HG03060 (cell line): ENCODE measurements at regions not wholly inside any gene's neighbourhood (a gene's known extent, or its start where the extent isn't known, plus 50 kb on each side); places are given as distances from the start of the nearest gene placed in this dataset.
"Not testable (repeated sequence)": the region's sequence is repeated elsewhere in the genome, so short reads cannot be mapped to it uniquely, and the experiment has no call there.

Experiments
- ATAC-seq: cut with Tn5 transposase; IDR thresholded peaks from one replicate; pipeline ENCODE4 v1.9.1; 2021; ENCODE audit warnings: low read depth, moderate number of reproducible peaks; ENCODE audit not compliant: unreplicated experiment

DNA sequence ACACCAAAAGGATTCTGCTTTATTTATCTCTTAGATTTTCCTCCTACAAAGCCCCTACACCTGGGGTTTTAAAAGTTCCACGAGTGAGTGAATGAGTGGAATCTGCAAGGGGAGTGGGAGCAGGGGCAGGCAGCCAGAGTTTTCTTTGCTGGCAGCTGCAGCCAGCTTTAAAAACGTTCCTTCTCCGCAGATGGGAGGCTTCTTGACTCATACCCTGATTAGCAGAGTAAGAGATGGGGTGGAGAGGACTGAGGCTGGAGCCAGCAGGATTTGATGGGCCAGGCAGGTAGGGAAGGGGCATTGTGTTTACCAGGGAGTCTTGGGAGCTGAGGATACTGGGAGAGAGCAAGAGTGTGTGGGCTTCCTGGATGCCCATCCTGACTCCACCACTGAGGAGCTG lies 99.6 kb upstream of the TNP1 start:
- no peak for ATAC-seq

DNA sequence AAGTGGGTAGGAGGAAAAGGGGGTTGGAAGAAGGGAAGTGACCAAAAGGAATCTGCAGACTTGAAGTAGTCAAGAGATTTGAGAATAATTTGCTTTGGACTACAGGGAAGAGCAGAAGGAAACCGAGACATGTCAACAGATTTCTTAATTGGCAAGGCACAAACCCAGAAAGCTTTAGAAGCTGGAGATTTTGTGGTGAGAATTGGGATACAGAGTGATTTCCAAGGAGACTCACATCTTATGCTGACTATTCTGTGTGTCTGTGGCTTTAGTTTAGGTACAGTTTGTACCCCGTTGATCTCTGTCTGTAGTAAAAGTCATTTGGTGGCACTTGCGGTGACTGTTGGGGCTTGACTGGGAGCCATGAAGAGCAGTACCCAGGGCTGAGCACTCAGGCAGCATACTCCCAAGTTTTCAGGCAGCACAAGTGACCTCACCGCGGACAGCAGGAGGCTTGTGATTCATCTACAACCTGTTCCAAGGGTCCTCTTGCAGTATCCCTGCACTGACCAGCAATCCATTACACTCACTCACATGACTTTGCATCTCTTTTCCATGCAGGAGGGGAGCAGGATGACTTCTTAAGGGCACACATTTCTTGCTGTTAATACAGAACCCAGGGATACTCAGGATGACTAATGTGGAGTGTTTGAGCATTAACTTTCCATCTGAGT lies 97.1 kb upstream of the TNP1 start:
- ATAC-seq: no peak

DNA sequence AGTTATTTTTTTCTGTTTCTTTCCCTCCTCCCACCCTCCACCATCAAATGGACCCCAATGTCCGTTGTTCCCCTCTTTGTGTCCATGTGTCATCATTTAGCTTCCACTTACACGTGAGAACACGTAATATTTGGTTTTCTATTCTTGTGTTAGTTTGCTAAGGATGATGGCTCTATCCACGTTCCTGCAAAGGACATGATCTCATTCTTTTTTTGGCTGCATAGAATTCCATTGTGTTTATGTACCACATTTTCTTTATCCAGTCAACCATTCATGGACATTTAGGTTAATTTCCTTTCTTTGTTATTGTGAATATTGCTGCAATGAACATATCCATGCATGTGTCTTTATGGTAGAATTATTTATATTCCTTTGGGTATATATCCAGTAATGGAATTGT lies 91.3 kb upstream of the TNP1 start:
- no peak for ATAC-seq

DNA sequence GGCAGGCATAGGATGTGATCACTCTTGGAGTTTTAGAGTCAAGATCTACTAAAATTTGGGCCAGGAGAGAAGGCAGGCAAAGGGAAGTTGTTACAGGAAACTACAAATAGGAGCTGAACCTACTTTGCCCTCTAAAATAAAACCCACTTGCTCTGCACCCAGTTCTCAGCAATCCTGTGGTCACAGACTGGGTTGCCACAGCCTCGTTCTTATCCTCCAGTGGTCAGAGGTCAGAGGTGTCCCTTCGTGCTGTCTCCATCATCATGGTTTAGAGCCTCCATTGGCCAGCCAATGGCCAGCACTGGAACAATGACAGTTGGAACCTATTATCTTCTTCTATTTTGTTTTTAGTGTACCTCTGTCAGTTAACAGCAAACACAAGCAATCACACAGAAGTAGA lies 90.7 kb upstream of the TNP1 start:
- peak; percentile 9 for ATAC-seq

DNA sequence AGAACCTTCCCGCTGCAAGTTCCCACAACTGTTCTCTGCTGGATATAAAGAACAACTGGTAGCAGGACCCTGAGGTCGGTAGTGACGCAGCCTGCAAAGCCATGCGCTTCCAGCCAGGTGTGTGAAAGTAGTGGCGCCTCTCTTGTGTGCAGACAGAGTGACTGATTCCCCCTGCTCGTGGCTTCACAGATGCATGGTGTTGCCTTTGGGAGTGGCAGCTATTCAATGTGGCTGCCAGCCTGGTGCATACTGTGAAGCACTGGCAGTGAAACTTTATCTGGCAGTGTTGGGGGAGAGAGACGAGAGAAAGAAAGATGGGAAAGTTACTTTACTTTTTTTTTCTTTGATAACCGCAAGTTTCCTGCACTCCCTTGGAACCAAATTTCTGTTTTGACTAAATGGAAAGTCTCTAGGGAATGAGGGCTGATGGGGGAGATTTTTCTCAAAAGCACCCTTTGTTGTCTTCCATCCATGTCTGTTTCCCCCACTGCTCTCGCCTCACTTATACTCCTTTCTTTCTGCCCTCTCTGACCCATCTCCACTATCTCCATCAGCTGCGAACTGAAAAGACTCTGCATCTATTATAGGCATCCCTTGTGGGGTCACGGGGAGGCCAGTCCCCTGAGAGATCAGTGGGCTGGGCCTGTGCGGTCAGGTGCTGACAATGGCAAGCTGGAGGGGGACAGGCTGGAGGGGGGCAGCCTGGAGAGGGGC lies 90.0 kb upstream of the TNP1 start:
- peak; percentile 45 for ATAC-seq

DNA sequence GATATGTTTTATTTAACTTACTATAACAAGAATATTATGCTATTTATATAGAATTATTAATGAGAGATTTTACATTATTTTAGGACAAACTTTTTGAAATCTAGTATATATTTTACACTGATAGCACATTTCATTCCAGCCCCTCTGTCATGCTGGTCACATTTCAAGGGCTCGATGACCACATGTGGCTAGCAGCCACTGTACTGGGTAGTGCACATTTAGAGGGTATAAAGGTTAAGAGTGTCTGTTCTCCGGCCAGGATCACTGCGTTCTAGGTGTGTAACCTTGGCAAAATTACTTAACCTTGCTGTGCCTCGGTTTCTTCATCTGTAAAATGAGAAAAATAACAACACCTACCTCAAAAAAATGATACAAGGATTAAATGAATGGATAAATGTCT lies 87.2 kb upstream of the TNP1 start:
- no peak for ATAC-seq

DNA sequence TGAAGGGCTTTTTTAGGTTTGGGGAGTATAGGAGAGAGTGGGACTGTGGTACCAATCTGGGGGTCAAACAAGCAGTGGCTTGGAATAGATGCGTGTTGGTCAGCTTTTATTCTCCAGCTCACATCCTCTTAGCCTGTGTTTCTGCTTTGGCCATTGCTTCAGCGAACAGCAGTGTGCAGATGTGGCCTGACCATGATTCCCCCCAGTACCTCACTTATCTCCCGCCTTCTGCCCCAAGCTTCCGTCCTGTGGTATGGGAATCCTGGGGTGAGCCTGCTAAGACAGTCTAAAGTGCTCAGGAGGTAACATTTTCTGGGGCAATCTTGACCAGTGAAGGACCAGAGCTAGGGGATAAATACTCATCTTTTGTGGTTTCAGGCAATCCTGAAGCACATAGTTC lies 84.9 kb upstream of the TNP1 start:
- ATAC-seq: no peak

DNA sequence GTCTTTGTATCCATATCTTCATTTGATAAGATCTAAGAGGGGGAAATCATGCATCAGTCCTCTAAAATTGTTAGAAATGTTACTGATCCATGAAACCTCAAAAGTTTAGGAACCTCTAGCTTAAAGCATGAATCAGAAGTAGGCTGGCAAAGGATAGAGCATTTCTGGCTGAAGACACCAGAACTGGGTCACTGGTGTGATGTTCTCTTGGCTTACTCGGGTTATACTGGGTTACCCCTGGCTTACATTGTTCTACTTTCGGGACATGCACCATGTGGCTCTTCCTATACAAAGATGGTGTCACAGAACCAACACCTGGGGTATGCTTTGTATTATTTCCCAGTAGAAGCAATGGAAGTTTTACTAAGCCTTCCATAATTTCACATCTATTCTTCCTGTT lies 83.2 kb upstream of the TNP1 start:
- ATAC-seq: no peak

DNA sequence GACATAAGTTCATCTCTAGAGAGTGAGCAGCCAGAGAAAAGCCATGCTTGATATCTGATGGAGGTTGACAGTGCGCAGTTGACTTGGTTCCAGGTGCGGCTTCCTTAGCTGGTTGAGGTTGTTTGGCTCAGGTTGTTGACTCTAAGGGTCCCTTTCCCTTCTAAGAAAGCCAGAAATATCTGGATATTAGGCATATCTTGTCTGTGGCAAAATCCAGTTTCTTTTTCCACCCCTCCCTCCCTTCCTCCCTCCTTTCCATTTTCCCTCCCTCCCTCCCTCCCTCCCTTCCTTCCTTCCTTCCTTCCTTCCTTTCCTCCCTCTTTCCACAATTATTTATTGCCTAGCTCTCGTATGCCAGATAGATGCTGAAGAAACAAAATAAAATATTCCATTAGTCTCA lies 82.6 kb upstream of the TNP1 start:
- ATAC-seq: no peak

DNA sequence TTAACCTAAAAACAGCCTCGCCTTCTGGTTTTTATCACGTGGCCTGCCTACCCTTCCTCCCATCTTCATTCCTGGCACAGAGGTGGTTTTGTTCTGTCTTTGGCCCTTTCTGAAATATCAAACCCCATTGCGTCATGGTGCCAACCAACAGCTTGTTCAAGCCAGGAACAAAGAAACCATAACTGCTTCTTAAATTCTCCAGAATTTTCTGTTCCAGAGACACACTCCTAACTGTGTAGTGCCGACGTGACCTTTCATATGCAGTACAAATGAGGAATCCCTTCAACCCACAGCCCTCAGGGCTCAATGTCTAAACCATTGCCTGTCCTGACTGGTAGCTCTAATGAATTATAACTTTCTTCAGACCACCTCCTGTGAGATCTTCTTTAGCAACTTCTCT lies 82.2 kb upstream of the TNP1 start:
- no peak for ATAC-seq

DNA sequence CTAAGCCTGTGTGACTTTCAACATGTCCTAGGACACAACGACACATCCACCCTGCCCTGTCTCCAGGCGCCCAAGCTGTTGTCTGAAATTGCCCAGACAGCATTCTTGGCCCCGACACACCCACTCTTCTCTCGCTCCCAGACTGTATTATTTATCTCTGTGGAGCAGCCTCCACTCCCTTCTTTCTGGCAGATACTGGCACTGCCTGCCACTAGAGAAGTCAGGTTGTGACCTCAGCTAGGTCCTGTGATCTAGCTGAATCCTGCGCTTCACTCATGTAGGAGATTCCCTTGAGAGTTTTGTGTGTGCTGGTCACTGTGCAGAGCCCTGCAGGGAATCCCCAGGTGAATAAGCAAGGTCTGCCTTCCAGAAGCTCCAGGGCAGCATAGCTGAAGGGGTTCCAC lies 77.1 kb upstream of the TNP1 start:
- ATAC-seq: no peak

DNA sequence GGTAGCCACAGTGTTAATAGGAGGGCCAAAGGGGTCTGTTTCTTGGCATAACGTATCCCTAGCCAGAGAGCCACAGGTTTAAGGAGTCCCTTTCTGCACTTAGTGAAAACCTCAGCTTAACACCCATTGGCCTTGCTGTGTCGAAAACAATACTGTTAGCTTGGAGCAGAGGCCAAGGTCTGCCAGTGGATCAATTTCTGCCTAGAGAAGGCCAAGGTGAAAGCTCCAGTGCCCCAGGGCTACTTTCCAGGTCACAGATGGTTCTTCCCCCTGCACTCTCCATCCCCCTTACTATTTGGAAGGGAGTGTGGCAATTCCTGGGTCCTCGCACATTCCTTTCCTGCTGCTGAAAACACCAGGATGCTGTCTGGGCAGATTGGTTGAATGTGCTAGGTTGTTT lies 74.8 kb upstream of the TNP1 start:
- no peak for ATAC-seq

DNA sequence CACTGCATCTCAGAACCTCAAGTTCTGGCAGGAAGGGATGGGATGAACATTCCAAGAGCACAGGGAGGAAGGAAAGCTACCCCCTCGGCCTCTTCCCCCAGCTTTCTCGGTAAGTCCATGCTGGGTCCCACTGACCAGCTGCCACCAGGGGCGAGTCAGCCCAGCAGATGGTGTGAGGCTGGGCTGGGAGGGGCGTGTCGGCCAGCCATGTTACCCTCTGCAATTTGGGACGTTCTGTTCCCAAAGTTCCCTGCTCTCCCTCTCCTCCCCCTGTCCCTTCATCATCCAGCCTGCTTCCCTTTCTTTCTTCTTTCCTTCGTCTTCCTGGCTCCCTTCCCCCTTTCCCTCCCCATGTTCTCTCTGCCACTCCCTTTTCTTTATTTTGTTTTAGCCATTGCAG lies 74.3 kb upstream of the TNP1 start:
- ATAC-seq: no peak

DNA sequence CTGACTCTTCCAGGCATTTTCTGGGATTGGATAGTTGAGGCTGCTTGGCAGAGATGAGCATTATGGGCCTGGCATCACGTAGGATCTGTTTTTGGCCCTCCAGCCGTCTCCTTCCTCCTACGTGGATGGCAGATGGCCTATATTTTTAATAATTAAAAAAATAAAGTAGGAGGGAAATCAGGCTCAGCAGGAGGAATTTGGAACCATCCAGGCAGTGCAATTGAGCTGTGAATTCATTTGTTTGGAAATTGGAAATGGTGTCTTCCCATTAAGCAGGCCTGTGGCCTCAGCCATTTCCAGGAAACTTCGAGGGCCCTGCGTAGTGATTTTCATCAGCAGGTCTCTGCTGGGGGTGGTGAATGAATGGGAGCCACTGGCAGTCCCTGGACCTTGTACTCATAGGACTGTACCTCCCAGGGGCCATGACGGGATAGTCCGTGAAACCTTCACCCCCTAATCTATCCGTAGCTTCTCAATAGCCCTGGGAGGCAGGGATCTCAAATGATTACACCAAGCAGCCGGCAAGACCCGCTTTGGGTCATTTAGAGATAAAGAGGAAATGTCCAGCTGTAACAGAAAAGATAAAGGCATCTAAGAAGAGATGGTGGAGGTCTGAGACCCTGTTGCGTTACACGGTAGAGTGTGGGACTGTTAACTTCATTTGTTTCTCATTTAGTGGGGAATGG lies 73.1 kb upstream of the TNP1 start:
- no peak for ATAC-seq

DNA sequence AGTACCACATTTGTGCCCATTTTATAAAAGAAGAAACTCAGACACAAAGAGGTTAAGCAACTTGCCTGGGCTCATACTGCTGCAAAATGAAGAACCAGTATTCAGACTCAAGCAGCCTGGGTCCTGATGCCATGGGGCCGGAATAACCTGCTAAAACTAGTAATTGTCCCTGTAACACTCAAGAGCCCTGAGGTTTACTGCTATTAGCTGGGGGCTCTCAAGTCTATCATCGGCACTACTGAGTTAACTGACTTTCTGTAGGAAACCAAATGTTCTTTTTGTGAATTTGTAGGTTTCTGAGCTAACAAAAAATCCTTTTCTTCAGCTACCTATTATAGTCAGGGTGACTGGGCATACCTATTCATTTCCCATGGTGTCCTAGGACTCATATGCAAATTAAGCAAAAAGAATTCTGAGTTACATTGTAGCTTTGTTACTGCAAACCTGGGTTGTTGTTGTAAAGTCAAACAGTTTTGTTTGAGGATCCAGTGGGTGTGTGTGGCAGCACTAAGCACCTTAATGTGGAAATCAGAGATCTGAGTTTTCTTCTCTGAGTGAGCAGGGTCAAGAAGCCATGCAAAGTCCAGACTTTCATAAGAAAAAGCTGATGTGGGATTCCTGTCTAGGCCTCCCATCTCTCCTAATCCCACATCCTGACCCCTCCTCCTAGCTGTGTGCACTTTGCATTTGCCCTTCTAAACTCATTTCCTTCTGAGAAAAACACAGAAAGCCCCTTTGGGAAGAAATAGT lies 72.4 kb upstream of the TNP1 start:
- no peak for ATAC-seq

DNA sequence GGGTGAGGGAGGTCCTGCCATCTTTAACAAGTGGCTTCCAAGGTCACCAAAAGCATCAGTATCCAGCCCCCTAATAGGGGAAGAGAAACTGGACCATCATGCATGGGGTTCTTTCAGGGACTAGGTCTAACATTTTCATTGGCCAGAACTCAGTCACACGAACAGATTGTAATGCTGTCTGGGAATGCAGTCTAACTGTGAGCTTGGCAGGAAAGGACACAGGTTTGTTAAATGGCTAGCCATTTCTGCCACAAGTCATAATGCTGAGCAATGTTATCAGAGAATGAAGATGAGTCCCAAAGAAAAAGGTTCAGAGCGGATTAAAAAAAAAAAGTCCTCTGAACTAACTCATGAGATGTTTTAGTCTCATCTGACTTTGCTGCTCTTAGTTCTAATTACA lies 70.9 kb upstream of the TNP1 start:
- ATAC-seq: no peak

DNA sequence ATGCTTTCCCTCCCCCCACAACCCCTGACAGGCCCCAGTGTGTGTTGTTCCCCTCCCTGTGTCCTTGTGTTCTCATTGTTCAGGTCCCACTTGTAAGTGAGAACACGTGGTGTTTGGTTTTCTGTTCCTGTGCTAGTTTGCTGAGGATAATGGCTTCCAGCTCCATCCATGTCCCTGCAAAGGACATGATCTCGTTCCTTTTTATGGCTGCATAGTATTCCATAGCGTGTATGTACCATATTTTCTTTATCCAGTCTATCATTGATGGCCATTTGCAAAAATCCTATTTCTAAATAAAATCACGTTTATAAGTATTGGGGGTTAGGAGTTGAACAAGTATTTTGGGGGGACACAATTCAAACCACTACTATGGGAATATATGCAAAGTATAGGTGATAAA lies 69.5 kb upstream of the TNP1 start:
- not testable (repeated sequence) for ATAC-seq

DNA sequence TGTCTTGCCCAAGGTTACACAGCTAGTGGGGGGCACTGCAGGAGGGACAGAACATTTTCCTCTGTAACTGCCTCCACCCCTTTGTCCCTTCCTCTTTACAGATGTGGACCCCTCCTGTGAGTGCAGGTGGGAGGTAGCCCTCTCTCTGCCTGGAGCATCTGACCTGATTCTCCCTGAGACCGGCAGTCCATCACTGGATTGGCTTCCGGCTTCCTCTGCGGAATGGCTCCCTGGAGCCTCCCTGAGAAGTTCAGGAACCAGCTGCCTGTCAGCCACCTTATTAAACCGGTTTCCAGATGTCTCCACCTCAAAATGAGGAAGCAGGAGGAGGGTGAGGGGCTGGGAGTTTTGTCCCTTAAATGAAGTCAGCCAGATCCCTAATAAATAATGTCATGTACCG lies 67.3 kb upstream of the TNP1 start:
- ATAC-seq: no peak

DNA sequence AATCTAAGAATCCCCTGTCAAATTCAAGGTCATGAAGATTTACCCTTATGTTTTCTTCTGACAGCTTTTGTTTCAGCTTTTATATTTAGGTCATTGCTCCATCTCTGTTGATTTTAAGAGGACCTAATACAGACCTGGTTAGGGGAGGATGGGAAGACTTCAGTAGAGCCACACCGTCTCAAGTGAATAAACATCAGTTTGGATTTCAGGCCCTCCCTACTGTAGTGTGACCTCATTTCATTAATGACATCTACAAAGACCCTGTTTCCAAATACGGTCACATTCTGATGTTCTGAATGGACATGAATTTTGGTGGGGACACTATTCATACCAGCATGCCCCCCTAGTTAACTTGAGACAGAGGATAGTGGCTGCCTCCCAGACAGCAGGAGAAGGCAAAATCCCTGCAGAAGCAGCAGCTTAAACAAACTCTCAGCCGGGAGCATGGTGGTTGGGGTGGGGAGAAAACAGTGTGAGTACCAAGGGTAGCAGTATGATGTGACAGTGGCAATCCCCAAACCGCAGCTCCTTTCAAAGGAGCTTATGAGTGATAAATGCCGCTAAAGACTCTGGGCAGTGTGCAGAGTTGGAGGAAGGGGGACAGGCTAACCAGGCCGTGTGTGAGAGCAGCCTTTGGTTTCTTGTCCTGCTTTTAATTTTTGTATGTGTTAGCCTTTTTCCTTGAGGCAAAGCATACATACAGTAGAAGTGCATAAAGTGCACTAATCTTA lies 65.9 kb upstream of the TNP1 start:
- no peak for ATAC-seq

DNA sequence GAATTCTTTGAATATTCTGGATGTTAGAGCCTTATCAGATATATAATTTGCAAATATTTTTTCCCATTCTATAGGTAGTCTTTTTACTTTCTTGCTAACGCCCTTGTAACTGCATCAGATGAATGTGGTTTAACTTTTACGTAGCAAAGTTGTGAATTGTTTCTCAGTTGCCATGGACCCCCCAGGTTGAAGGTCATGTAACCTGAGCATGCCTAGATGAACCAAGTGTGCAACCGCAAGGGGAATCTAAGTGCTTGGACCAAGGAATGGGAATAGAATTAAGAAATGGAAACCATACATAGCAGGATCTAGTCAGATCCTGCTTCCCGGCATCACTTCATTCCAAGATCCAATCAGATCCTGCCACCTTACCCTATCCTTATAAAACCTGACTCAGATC lies 65.1 kb upstream of the TNP1 start:
- ATAC-seq: no peak

DNA sequence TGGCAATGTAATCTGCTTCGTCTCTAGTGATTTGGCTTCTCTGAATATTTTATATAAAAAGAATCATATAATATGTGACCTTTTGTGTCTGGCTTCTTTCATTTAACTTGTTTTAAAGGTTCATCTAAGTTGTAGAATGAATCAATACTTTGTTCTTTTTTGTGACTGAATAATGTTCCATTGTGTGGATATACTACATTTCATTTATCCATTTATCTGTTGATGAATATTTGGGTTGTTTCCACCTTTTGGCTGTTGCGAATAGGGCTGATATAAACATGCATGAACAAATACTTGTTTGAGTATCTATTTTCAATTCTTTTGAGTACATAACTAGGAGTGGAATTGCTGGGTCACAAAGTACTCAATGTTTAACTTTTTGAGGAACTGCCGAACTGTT lies 63.8 kb upstream of the TNP1 start:
- no peak for ATAC-seq
